HG02852 (cell line): ENCODE measurements at regions not wholly inside any gene's neighbourhood (a gene's known extent, or its start where the extent isn't known, plus 50 kb on each side); places are given as distances from the start of the nearest gene placed in this dataset.

Experiments used
- ATAC-seq: cut with Tn5 transposase; IDR thresholded peaks from one replicate; pipeline ENCODE4 v1.9.1; 2021; ENCODE audit warnings: mild to moderate bottlenecking, moderate library complexity; ENCODE audit not compliant: unreplicated experiment

DNA sequence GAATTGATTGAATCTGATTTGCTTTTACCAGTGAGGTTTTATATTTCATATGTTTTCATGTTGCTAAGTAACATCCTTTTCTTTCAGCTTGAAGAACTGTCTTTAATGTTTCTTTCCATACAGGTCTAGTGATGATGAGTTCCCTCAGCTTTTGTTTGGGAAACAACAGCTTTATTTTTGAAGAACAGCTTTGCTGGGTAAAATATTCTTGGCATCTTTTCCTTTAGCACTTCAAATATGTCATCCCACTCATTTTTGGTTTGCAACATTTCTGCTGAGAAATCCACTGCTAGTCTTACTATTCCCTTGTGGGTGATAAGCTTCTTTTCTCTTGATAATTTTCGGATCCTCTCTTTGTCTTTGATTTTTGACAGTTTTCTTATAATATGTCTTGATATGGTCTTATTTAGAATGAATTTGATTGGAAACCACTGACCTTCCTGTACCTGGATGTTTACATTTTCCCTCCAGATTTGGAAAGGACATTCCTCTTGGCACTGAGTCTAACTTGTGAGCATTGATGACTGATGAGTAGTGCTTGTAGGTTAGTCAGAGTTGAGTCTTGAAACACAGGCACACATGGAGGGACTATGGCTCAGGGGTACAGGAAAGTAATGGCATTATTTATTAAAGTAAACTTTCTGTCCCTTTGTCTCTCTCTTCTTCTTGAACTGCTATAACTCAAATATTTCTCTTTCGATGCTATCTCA lies 220.3 kb downstream of the SPATA31D1 start:
- no peak for ATAC-seq

GRCh38 chr9:82209797-82210470 lies 221.4 kb downstream of the SPATA31D1 start:
- ATAC-seq, result no peak

GRCh38 chr9:82212885-82213284 lies 224.3 kb downstream of the SPATA31D1 start:
- ATAC-seq, result no peak

- no peak for ATAC-seq
Observed at GRCh38 chr9:82216435-82216834, 227.9 kb downstream of the SPATA31D1 start.

GRCh38 chr9:82223442-82223841 lies 234.9 kb downstream of the SPATA31D1 start:
- no peak for ATAC-seq

- ATAC-seq, result no peak
Observed at GRCh38 chr9:82231411-82231810, 242.8 kb downstream of the SPATA31D1 start.

- ATAC-seq, result no peak
Observed at GRCh38 chr9:82234160-82234943, 245.8 kb downstream of the SPATA31D1 start.

GRCh38 chr9:82242285-82242963 lies 253.9 kb downstream of the SPATA31D1 start:
- ATAC-seq, result no peak

GRCh38 chr9:82247318-82247717 lies 258.7 kb downstream of the SPATA31D1 start:
- no peak for ATAC-seq

DNA sequence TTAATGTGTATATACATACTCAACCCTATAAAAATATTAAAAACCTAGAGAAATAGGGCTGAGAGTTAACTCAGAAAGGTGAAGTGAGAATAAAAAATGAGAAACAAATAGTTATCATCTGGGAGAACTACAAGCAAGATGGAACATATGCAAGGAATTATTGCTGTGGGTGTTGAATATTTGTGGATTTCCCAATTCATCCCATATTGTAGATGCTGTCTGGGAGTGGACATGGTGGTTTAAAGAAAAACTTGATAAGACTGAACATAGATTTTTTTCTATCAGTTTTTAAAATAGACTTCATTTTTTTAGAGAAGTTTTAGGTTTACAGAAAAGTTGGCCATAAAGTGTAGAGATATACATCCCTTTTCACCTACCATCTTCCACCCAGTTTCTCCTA lies 263.5 kb downstream of the SPATA31D1 start:
- ATAC-seq, result no peak

DNA sequence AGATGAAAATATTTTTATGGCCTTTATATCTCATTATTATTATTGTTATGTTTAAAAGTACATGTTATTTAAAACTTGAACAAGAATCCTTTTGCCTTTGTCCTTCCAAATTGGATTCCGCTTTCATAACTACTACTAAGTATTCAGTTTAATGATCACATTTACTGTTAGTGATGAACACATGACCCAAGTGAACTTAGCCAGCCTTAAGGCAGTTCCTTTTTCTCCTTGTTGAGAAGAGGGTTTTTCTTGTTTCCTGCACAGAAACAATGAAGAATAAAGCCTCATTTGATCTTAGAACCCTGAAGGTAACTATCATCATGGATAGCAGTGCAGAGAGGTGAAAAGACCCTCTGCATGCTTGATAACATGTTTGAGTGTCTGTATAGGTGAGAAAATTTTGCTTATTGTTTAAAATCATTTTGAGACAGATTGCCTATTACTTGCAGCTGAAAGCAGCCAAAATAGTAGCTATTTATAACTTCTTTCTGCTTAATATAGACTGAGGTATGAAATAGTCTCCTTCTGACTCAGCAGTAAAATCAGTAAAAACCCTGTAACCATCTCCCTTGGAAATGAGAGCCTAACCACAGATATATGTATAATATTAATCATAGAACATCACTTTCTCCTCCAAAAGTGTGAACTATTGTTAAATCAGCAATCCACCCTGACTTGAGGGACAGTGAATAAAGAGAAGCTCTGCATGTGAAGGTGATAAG lies 266.2 kb downstream of the SPATA31D1 start:
- ATAC-seq, result peak; percentile 60

GRCh38 chr9:82255481-82256176 lies 267.1 kb downstream of the SPATA31D1 start:
- no peak for ATAC-seq

- ATAC-seq, result no peak
Observed at GRCh38 chr9:82260691-82261090, 272.1 kb downstream of the SPATA31D1 start.

GRCh38 chr9:82263619-82264018 lies 275.0 kb downstream of the SPATA31D1 start:
- no peak for ATAC-seq

GRCh38 chr9:82271106-82271561 lies 282.6 kb downstream of the SPATA31D1 start:
- ATAC-seq, result no peak

DNA sequence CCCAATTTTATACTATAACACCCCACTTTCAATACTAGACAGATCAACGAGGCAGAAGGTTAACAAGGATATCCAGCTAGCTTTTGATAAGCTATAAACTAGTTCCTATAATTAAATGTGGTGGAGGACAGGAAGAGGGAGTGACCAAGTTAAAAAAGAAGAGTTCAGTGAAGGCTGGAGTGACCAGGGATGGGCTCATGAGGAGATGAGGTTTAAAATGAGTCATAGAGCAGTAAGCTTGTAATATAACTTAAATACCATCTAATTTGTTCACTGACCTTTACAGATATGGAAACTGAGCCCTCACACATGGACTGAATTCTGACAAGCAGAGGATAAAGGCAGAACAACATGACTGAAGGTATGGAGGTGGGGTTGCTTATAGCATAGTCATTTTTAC lies 284.5 kb downstream of the SPATA31D1 start:
- ATAC-seq, result no peak

GRCh38 chr9:82275258-82275927 lies 286.8 kb downstream of the SPATA31D1 start:
- no peak for ATAC-seq

DNA sequence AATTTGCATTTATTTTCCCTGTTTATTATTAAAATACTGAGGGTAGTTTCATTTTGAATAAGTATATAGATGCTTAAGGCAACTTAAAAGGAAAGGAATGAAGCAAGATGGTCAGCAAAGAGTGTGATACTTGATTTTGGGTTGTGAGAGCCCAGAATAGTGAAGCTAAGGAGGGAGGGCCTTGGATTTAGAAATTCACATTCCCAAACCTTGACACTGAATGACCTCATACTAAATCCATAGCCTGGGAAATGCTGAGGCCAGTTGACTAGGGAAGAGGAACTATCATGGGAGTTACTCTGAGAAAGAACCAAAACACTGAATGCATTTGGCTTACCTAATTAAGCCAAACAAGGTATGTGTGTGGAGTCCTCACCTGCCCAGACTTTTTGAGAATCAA lies 292.5 kb downstream of the SPATA31D1 start:
- no peak for ATAC-seq

DNA sequence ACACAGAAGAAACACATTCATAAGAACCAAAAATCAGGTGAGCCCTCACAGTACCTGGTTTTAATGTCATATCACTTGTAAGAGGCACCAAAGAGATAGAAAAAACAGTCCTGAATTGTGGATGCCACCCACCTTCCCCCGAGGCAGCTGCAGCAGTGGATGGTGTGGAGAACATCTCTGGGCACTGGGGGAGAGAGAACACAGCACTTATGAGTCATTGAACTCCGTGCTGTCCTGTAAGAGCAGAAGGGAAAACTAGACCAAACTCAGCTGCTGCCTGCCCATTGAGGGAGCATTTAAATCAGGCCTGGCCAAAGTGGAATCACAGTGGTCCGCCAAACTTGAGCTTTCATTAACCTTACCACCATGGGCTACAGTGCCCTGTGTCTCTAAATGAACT lies 296.2 kb downstream of the SPATA31D1 start:
- ATAC-seq, result no peak
